DMS 273 (cell line): ENCODE measurements at regions not wholly inside any gene's neighbourhood (a gene's known extent, or its start where the extent isn't known, plus 50 kb on each side); places are given as distances from the start of the nearest gene placed in this dataset.

Experiments used
- DNase-seq: peaks from one replicate; lab custom pipeline; 2025; ENCODE audit not compliant: unreplicated experiment; lab: John Stamatoyannopoulos, UW

DNA sequence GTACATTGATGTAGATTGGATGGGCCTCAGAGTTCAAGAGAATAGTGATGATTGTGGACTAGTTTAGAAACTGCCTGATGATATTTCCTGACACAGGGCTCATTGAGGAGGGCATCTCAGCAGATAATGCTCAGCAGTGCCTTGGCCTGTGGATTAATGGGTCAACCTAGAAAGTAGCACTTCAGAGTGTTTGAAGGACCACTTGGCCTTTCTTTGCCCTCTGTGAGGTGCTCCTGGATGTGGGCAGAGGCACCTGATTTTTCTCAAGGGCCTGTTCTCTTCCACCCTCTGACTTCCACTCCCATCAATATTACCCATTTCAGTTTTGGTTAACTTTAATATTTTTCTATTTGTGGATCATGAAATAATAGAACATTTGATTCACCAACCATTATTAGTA, 270.6 kb upstream of the BMP2 start:
- no peak for DNase-seq

DNA sequence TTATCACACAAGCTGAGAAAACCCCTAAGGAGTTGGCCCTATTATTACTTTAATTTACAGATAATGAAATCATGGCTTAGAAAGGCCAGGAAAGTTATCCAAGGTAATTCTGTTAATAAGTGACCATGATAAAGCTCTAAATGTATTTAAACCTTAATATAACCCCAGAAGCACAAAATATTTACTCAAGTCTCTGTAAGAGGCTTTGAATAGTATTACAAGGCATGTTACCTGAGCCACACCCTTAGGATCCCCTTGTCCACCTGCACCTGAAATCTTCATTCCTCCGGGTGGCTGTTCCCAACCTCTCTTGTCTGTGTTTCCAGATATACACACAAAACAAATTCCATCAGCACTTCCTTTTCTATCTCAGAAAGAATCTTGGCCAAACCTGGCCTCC, 271.6 kb upstream of the BMP2 start:
- no peak for DNase-seq

DNA sequence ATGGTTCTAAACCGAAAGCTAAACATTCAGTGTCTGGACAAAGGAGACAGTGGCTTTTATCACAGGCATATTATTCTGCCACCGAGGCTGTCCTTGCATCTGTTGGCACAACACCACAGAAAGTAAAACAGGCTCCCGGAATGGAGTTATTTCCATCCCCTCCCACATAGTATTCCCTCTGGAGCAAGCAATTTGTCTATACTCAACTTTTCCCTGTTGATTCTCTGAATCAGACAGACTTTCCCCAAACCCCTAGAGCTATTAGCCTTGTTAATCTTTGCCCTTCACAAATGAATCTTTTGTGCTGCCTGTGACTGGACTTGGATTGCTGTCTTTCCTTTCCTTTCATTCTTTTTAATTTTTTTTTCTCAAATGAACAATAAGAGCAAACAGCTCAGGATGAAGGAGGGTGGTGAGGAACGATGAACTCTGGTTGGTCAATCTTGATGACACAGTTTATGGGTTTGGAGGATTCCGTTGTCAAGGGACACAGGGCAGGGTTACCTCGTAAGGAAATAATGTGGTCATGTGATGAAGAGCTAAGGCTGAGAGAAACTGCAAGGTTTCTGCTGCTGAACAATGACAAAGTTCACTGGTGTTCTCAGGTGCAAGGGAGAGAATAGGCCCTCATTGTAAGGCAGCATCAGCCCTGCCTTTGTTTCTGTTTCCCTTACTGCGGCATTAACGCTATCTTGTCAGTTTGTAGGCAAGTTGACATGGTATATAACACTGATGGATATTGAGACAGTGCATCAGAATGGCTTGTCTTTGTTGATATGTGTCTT, 275.0 kb upstream of the BMP2 start:
- no peak for DNase-seq

DNA sequence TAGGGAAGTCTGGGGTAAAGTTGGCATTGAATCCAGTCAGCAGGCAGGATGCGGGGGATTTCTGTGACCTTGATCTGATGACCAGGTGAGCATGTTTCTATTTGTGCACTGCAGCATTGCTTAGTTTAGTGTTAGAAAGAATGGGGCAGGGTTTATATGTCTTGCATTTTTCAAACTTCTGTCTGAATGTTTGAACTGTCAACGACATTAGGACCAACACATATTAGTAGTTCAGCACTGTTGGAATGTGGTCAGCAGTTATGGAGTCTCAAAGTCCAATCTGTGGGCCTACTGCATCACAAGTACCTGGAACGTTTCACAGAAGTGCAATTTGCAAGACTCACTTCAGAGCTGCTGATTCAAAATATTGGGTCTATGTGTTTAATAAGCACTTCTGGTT, 276.6 kb upstream of the BMP2 start:
- no peak for DNase-seq

DNA sequence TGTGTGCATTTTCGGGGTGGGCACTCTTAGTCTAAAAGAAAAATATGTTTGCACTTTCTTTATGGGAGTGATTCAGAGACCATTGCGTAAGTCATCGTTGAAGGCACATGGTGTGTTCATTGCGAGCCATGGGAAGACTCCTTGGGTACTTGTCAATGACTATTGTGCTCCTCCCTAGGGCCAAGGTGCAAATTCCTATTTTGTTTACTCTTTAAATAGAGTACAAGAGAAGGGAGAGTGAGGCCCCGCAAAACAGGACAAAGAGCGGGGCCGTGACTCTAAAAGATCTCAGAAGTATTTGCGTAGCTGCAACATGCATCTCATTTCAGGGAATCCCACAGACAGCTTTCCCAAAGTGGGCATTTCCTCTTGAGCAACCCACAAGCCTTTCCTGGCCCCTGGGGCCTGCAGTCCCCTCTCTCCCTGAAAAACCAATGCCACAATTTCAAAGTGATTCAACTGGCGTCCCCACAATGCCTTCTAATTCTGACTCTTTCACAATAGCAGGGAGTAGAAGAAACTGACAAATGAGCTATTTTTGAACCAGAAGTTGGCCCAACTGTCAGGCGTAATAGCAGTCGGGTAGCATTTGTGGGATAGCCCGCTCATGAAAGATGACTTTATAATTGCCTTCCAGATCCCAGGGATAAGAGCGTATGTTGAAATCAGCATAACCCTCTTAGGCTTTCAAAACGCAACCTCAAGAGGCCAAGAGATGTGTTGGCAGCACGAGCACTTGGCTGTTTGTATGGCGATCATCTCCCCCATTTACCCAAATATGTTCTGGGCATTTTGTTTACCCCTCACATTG, 277.9 kb upstream of the BMP2 start:
- no peak for DNase-seq

DNA sequence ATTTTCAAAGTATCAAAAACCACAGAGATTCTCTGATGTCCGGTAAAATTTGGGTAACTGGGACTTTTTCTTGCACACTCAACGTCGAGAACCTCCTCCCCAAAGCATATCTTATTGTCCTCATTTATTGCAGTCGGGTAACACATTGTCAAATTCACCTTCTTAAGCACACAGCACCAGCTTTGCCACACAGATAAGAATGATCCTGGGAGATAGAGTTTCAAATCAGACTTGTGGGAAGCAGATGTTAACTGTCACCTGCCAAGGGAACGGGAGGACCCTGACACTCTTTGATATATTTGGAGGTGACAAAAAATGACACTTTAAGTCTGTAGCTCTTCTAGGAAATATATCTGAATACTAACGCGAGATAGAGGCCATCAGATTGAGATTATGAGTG, 282.1 kb upstream of the BMP2 start:
- no peak for DNase-seq

DNA sequence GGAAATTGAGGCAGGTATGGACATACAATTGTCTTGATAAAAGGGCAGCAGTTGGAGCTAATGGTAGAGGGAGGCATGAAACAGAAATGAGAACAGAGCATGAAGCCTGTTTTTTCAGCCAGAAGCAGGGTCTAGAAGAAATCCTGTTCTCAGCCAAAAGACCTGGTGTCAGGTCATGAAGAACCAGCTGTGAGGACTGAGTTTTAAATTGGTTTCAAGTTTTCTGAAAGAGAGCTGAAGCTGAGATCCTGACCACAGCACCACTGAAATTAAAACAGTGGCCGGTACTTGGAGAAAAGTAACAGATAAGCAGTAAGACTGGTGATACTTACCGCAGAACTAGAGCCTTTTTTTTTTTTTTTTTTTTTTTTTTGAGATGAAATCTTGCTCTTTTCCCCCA, 283.8 kb upstream of the BMP2 start:
- DNase-seq = no peak

DNA sequence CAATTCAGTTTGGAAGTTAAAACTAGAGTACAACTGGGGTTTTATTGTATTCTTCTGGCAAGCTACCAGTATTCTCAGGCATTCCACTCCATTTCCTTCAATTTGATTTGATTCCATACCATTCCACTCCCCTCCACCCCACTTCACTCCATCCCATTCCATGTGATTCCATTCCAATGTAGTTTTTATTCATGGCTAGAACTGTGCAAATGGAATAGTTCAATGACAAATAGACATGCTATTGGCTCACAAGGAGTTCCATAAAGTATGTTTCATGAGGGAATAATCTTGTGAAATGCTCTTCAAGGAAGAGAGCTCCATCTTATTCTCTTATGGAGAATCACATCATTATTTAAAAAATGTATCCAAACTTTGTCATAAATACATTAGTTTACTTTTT, 285.0 kb upstream of the BMP2 start:
- DNase-seq = no peak

DNA sequence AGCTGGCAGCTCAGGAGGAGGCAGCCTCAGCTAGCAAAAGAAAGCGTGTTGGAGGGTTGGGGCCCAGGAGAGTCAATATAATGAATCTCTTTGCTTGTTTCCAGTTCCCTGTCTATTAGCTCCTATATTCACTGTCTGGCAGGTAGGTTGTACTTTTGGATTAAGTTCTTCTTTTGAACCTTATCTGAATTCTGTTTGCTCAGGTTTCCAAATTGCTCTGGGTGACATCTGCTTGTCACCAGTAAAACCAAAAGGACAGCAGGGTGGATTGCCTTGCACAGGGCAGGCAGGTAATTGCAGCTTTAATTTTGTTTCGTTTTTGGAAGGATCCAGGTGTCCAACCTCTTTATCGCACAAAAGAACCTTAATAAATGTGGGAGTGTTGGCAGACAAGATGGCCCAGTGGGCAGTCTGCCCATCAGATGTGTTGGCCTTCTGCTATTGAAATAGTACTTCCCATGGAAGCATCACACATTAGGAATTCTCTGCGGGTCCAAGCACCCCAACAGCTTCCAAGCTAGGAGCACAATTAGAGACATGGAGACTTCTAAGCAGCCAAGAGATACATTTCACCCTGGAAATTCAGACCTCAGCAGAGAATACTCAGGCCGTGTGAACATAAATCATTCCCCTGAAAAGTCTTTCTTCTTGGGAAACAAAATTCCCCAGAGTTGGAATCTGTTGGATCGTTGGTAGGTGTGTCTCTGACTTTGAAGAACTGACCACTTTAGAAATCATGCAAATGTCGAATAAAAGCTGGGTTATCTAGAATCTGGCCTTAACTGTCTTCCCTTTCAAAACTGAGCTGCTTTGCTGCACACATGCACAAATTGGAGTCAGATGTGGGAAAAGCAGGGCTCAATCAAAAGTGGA, 286.9 kb upstream of the BMP2 start:
- no peak for DNase-seq

DNA sequence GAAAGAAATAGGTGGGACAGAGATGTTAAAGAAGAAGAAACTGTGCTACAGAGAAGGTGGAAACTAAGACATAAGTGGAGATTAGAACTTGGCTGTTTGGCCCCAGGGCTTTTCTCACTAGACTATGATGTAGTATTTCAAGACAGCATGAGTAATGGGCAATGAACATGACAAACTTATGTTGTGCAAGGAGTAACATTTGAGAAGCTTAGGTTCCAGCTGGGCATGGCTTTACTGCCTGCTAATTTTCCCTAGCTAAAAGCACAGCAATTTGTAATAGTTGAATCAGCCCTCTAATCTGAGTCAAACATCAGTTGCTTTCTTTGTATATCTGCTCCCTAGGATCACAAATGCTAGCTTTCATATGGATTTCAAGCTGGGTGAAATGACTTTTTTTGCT, 294.3 kb upstream of the BMP2 start:
- DNase-seq = no peak

DNA sequence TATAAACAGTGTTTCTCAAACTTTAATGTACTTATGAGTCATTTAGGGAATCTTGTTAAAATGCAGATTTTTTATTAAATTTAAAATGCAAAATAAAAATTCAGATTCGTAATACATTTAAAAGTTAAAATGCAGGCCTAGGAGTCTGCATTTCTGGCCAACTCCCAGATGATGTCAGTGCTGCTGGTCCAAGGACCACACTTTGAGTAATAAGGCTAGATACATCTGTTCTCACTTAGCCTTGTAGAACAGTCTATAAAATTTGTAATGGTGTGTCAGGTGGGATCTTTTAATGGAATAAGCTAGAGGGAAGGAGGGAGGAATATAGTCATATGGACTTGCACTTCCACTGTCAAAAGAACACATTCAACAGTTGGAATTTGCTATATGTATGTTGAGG, 295.6 kb upstream of the BMP2 start:
- no peak for DNase-seq

DNA sequence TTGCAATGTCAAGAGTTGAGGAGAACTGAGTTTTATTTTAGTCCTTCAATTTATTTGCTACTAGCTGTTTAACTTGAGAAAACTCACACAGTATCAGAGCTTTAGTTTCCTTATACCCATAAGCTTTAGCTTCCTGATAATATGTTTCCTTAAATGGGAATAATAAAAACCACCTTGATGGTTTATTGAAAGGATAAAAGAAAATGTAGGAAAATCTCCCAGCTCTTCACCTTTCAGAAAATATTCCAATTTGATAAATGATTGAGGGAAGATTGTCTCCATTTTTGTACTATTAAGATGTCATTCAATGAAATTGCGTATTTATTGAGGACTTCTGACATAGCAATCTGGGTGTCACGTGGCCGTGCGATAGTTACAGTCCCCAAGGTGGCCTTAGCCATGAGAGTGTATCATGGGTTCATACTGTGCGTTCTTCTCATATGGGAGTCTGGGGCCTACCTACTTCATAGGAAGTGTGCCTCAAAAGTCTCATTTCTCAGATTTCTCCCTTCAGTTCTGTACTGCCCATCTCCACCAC, 296.3 kb upstream of the BMP2 start:
- DNase-seq = no peak

DNA sequence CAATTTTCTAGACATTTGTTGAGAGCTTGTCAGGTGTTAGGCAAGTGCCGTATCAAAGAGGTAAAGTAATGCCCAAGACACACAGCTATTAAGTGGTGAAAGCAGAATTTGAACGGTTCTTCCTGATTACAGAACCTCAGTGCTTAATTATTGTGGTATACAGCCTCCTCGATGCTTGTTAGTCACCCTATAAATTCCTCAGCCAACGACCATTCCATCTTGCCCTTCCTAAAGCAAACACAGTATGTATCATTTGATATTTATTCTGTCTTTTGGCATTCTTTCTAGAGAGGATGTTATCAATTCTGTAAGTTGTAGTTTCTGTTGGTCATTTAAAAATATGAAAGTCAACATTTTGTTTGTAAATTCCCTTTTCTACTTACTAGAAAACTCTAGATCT, 297.8 kb upstream of the BMP2 start:
- DNase-seq = no peak

DNA sequence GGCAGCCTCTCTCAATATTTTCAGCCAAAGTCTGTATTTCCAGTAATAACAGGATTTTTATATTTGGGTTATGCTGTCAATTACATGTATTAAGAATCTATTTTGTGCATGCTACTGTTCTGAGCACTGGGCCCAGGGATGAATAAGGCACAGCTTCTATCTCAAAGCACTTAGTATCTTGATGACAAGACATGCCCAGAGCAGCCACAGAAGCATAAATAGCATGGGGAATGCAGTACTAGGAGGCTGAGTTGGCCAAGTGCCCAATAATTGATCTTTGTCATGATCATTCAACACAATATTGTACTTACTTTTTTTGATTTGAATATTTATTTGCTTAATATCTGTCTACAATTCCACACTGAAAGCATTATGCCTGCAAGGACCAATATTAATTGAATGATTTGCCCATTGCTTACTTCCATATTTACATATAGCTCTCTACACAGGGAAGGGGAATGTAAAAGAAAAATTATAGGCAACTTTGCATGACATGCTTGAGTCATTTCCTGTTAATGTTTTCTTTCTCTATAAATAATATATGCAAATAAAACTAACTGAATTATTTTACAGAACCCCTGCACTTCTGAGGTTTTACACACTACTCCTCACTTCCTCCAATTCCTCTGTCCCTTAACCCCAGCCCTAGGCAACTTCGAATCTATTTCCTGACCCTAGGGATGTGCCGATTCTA, 298.9 kb upstream of the BMP2 start:
- no peak for DNase-seq

DNA sequence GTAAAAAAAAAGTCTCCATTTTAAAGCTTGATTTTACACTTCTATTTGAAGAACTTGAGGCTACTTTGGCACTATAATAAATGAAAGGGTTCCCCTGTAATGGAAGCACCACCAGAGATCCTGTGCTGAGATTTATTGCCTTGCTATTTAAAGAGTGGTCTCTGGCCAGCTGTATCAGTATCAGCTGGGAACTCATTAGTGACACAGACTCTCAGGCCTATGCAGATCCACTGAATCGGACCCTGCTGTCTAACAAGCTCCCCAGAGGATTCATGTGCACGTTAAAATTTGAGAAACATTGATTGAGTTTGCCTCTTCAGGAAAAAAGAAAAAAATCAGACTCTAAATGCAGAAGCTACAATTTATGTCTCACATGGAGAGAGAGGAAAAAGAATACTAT, 299.9 kb upstream of the BMP2 start:
- DNase-seq = no peak

DNA sequence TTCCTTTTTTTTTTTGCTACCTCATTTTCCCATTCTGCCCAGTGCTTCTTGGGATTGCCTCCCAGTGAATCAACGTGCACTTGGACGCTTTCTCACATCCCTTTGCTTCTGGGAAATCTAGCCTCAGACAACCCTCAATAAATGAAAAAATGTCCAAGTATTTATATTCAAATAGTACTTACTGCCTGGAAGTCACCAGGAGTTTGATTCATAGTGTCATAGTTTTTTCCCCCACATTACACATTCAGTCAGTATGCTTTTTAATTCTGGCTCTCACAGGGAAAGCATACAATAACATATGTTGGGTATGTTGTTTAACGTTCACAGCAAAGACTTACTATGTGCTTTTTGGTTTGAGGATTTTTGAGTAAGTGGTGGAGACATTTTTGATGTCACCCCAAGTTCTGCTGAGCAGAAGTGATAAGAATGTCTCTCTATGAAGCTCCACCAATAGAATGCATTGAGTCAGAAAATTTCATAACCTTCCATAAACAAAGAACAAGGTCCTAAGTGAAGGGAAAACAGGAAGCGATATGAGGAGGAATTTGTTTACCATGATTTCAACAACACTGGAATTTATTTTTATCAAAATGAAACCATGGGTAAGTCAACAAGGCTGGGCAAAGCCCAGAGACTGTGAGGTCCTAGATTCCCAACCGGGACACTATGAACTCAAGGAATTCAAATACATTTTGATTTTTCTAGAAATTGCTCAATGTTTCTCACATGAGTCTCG, 301.2 kb upstream of the BMP2 start:
- DNase-seq = no peak

DNA sequence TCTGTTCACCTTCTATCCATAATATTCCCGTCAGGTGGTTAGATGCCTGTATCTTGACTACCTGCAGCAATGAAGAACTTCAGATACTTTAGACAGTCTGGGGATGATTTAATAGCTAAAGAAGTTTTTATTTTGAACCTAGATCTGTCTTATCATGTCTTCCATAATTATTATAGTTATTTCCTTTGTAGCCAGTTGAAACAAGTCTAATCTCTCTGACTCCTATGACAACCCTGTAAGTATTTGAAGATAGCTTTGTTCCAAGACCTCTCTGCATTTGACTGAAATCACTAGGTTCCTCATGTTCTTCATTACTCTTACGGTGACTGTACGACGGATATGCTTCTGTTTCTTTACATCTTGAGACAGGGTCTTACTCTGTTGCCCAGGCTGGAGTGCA, 316.6 kb upstream of the BMP2 start:
- no peak for DNase-seq

DNA sequence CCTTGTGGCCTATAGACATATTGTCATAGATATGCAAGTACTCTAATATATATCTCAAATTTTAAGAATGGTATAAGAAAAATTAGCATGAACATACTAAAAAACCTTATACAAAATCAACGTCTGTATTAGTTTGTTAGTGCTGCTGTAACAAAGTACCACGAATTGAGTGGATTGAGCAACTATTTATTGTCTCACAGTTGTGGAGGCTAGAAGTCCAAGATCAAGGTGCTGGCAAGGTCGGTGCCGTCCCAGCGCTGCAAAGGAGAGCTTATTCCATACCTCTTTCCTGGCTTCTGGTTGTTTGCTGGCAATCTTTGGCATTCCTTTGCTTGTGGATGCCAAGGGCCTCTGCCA, 317.6 kb upstream of the FERMT1 start:
- no peak for DNase-seq

DNA sequence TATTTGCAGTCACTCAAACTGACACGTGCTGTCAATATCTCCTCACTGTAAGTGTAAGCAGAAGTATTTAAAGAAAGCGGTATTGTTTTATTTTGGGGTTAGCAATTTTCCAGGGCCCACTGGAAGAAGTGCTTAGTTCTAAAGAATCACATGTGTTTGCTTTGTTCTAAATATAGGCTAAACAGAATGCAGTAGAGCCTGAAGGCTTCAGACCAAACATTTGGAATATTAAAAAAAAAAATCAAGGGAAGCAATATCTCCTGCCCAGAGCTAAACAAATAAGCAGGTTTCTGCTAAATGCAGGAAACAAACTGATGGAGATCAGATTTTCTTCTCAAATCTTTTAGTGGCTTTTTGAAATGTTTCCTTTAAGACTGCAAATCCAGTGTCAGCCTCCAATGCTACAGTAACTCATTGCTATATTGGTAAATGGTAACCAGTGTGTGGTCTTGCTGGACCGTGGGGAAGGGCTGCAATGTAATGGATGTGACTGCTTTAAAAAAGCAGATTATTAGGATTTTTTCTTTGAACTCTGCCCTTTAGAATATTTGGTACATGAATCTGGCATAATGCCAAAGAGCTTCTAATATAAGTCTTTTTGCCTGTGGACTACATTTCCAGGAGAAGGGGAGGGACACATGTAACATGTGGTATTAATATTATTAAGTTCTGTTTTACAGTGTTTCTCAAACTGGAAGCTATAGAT, 317.1 kb upstream of the FERMT1 start:
- no peak for DNase-seq

DNA sequence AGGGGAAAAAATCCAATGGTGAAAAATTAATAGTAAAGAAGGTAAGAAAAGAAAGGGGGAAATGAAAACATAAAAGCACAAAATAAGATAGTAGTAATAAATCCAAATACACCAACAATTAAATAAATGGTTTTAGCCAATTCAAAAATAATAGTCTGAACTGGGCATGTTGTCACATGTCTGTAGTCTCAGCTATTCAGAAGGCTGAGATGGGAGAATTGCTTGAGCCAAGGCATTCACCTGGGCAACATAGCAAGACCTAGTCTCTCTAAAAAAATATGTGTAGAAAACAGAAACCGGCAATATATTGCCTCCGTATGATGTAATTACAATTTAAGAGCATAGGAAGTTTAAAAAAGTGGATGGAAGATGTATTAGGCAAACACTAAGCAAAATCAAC, 311.3 kb upstream of the FERMT1 start:
- DNase-seq = no peak
